HepG2 (cell line): ENCODE measurements at regions not wholly inside any gene's neighbourhood (a gene's known extent, or its start where the extent isn't known, plus 50 kb on each side); places are given as distances from the start of the nearest gene placed in this dataset.

Experiments used
- ATAC-seq: fragments of 200-7000 bp; cut with Tn5 transposase; 3 replicates; pipeline ENCODE4 v1.9.1; 2020; ENCODE audit warnings: mild to moderate bottlenecking, moderate library complexity
- BruUV-seq: library from RNA; stranded (reverse); fragments of 400-500 nt; replicated peaks from 2 replicates; lab custom pipeline; 2021; lab: Mats Ljungman, UMichigan
- CTCF ChIA-PET: fragments of 300-600 bp; formaldehyde crosslinking; extraction: SDS; loops from one replicate; lab custom pipeline; 2021; ENCODE audit warnings: low total read pairs, inconsistent platforms, low intra/inter-chr PET ratio; lab: Yijun Ruan, JAX
- POLR2A ChIA-PET: fragments of 350-600 bp; sonication (Branson Sonifier 250); formaldehyde crosslinking; loops from one replicate; lab custom pipeline; 2020; ENCODE audit warnings: antibody characterized with exemption, inconsistent platforms; lab: Yijun Ruan, JAX
- DNase-seq: peaks from one replicate; pipeline ENCODE4 v3.0.0-alpha.2; 2015; ENCODE audit warnings: low spot score
- FAIRE-seq: peaks from 3 replicates; lab custom pipeline; 2011; peaks lifted over from hg19 to GRCh38; lab: Jason Lieb, UNC
- H2AFZ ChIP-seq: one replicate; pipeline ENCODE4 v1.6.1; 2011; ENCODE audit warnings: low read length, inconsistent platforms
- H3K27ac ChIP-seq: fragments of 300-600 bp; 3 replicates; pipeline ENCODE4 v1.8.0; 2011; ENCODE audit warnings: mixed run types, mild to moderate bottlenecking, mixed read lengths, low read length, inconsistent platforms; ENCODE audit not compliant: insufficient read depth; ENCODE audit errors: extremely low read length
- H3K27me3 ChIP-seq, 2 experiments: fragments of 200-600 bp in 1 of 2; 2 replicates in 1 of 2; 3 replicates in 1 of 2; pipeline versions ENCODE4 v1.6.0 to v1.8.0; 2011; ENCODE audit warnings: low read length in 2 of 2, mild to moderate bottlenecking in 2 of 2, moderate library complexity in 2 of 2, inconsistent platforms in 1 of 2; ENCODE audit not compliant: insufficient read depth in 2 of 2, control insufficient read depth in 1 of 2
- H3K36me3 ChIP-seq, 2 experiments: fragments of 200-600 bp in 1 of 2; replicated peaks in 1 of 2; 2 replicates in 1 of 2; 3 replicates in 1 of 2; pipeline versions ENCODE4 v1.5.1 to v1.8.0; 2011; ENCODE audit warnings: low read length in 2 of 2, inconsistent platforms in 1 of 2; ENCODE audit not compliant: insufficient read depth in 2 of 2, control insufficient read depth in 1 of 2
- H3K4me1 ChIP-seq: 2 replicates; pipeline ENCODE4 v1.5.1; 2012; ENCODE audit warnings: low read length, inconsistent platforms; ENCODE audit not compliant: insufficient read depth
- H3K4me2 ChIP-seq: 2 replicates; pipeline ENCODE4 v1.6.0; 2011; ENCODE audit warnings: low read depth, low read length, inconsistent platforms
- H3K4me3 ChIP-seq, 3 experiments: fragments of 200-600 bp in 1 of 3; sonication (generic), shearing (Covaris generic) in 1 of 3; replicated peaks in 1 of 3; 2 replicates each; pipeline ENCODE4 v1.5.1; 2011 to 2016; ENCODE audit warnings: low read length in 3 of 3, inconsistent platforms in 2 of 3, low read depth in 2 of 3, mild to moderate bottlenecking in 2 of 3, control low read depth in 1 of 3, mixed read lengths in 1 of 3; ENCODE audit not compliant: insufficient read depth in 1 of 3
- H3K79me2 ChIP-seq: one replicate; pipeline ENCODE4 v1.6.1; 2011; ENCODE audit warnings: low read length, inconsistent platforms; ENCODE audit not compliant: insufficient read depth
- H3K9ac ChIP-seq: 2 replicates; pipeline ENCODE4 v1.6.0; 2011; ENCODE audit warnings: mild to moderate bottlenecking, low read depth, low read length, inconsistent platforms; ENCODE audit not compliant: insufficient read depth
- H3K9me3 ChIP-seq: 2 replicates; pipeline ENCODE4 v1.5.1; 2012; ENCODE audit warnings: mild to moderate bottlenecking, low read length
- H4K20me1 ChIP-seq: 2 replicates; pipeline ENCODE4 v1.6.0; 2011; ENCODE audit warnings: inconsistent platforms, mild to moderate bottlenecking, low read length, moderate library complexity; ENCODE audit not compliant: insufficient read depth
- AKNA ChIP-seq: sonication (generic); formaldehyde crosslinking; IDR thresholded peaks from 2 replicates; pipeline ENCODE4 v1.4.0; 2020; ENCODE audit warnings: missing genetic modification reagents, borderline replicate concordance
- NFKB2 ChIP-seq: sonication (generic); formaldehyde crosslinking; IDR thresholded peaks from 2 replicates; pipeline ENCODE4 v1.4.0; 2020; ENCODE audit warnings: missing genetic modification reagents, borderline replicate concordance
- REL ChIP-seq: sonication (generic); formaldehyde crosslinking; conservative IDR thresholded peaks from 2 replicates; pipeline ENCODE4 v1.8.0; 2022; ENCODE audit warnings: mild to moderate bottlenecking, missing genetic modification reagents, moderate library complexity
- TBX2 ChIP-seq: sonication (generic); formaldehyde crosslinking; IDR thresholded peaks from 2 replicates; pipeline ENCODE4 v1.5.0; 2020; ENCODE audit warnings: missing genetic modification reagents, mild to moderate bottlenecking, borderline replicate concordance
- TRIM24 ChIP-seq: sonication (generic); formaldehyde crosslinking; IDR thresholded peaks from 2 replicates; pipeline ENCODE4 v1.8.0; 2022; ENCODE audit warnings: mild to moderate bottlenecking, missing genetic modification reagents
- YEATS2 ChIP-seq: sonication (generic); formaldehyde crosslinking; IDR thresholded peaks from 2 replicates; pipeline ENCODE4 v1.4.0; 2020; ENCODE audit warnings: missing genetic modification reagents, borderline replicate concordance
- ZNF788 ChIP-seq: sonication (generic); formaldehyde crosslinking; IDR thresholded peaks from 2 replicates; pipeline ENCODE4 v1.5.0; 2020; ENCODE audit warnings: mild to moderate bottlenecking, missing genetic modification reagents, borderline replicate concordance
- WGBS: methylation state at CpG from one replicate; pipeline ENCODE4 v1.1.6; 2017; ENCODE audit warnings: low lambda C conversion rate; 5-methylcytosine and 5-hydroxymethylcytosine counted together
- in situ Hi-C: cut with HindIII; loops from 2 replicates; pipeline ENCODE4 v1.10.0; 2017; ENCODE audit warnings: low pct_unique_long_range_greater_than_20kb; ENCODE audit not compliant: extremely low pct_ligation_motif_present
- intact Hi-C: fragments of 100-400 bp; cut with micrococcal nuclease; formaldehyde crosslinking; loops from one replicate; pipeline ENCODE4 v1.10.0; 2022; ENCODE audit not compliant: unreplicated experiment
- TF ChIP-seq, protein P1 (sequence below): sonication (generic); formaldehyde crosslinking; IDR thresholded peaks from 2 replicates; pipeline ENCODE4 v1.4.0; 2020; ENCODE audit warnings: missing genetic modification reagents

DNA sequence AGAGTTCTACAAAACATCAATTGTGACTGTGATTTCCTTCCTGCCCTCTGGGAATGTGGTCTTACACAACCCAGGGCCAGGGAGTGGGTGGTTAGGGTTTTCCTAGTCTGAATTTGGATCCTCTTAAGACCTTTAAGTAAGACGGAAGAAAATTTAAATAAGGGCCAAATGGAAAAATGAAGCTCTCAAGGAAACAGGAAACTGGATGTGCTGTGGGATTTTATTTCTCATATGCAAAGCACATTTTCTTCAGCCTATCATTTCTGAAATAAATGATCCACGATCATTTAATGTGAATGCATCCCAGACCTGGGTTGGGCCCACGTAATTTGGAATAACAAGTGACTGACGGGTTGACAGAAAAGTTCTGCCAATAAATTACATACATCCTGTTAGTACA, 243.6 kb downstream of the CLIC5 start:
- Histone ChIP-seq H3K27me3 (no peaks in the 10 kb centered on the region; a peak in 1 of 5 replicates), H3K4me1 (no peaks in the 10 kb centered on the region), H3K4me3 (no peak overlapping the region), H3K79me2 (no peaks in the 10 kb centered on the region), H3K27ac (no peak overlapping the region), H3K9ac (no peak overlapping the region), H3K36me3 (no peaks in the 10 kb centered on the region), H2AFZ (no peak overlapping the region), H3K4me2 (no peak overlapping the region), H4K20me1 (no peaks in the 10 kb centered on the region), H3K9me3 (no peaks in the 10 kb centered on the region)
- ATAC-seq (no peak), DNase-seq (no peak), FAIRE-seq (no peak)
- in situ Hi-C loops (no loop called here), intact Hi-C loops (no loop called here)
- CTCF ChIA-PET, result no interaction called here
- POLR2A ChIA-PET, result no interaction called here
- BruUV-seq, result no TSS peak
- 4% methylated on average over 4 of the region's 4 CpGs for WGBS
- TF ChIP-seq NFKB2 (CRISPR knock-in tag), result no peak

DNA sequence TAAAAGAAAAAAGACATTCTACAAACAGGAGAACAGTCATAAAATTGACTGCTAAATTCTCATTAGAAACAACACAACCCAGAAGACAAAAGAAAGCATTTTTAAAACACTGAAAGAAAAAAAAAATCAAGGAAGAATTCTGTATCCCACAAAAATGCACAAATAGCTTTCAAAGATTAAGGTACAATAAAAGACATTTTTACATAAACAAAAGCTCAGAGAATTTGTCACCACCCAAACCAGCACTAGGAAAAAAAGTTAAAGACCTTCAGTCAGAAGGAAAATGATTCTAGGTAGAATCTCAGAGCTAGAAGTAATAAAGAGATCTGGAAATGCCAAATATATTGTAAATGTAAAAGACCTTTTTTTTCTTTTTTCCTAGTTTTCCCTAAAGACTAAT, 252.4 kb downstream of the CLIC5 start:
- Histone ChIP-seq H3K27ac (no peak overlapping the region), H3K9me3 (no peaks in the 10 kb centered on the region), H3K9ac (no peak overlapping the region), H3K4me3 (no peak overlapping the region), H3K27me3 (peaks cover 0 to 8% of the 10 kb centered on the region in 2 experiments; a peak in 2 of 5 replicates), H3K36me3 (no peaks in the 10 kb centered on the region), H2AFZ (no peak overlapping the region), H3K4me1 (no peaks in the 10 kb centered on the region), H4K20me1 (no peaks in the 10 kb centered on the region), H3K79me2 (no peaks in the 10 kb centered on the region), H3K4me2 (no peak overlapping the region)
- FAIRE-seq (no peak), ATAC-seq (no peak), DNase-seq (no peak)
- ChIA-PET CTCF (no interaction called here), POLR2A (no interaction called here)
- in situ Hi-C loops (no loop called here), intact Hi-C loops (no loop called here)
- BruUV-seq, result no TSS peak
- TF ChIP-seq TBX2 (CRISPR knock-in tag) (no peak), YEATS2 (no peak), ZNF788 (no peak), REL (no peak), AKNA (CRISPR knock-in tag) (no peak), TRIM24 (no peak)
- TF ChIP-seq, protein P1, sequence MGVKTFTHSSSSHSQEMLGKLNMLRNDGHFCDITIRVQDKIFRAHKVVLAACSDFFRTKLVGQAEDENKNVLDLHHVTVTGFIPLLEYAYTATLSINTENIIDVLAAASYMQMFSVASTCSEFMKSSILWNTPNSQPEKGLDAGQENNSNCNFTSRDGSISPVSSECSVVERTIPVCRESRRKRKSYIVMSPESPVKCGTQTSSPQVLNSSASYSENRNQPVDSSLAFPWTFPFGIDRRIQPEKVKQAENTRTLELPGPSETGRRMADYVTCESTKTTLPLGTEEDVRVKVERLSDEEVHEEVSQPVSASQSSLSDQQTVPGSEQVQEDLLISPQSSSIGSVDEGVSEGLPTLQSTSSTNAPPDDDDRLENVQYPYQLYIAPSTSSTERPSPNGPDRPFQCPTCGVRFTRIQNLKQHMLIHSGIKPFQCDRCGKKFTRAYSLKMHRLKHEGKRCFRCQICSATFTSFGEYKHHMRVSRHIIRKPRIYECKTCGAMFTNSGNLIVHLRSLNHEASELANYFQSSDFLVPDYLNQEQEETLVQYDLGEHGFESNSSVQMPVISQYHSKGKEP (CRISPR knock-in tag), result no peak
